ENCODE measurements at regions not wholly inside any gene's neighbourhood (a gene's known extent, or its start where the extent isn't known, plus 50 kb on each side); places are given as distances from the start of the nearest gene placed in this dataset.

GRCh38 chr1:30345491-30346130 lies 377.8 kb downstream of the MATN1 start:
- no peak for DNase-seq

- DNase-seq = no peak
Observed at GRCh38 chr1:30343562-30343961, 379.8 kb downstream of the MATN1 start.

- DNase-seq = no peak
Observed at GRCh38 chr1:30342535-30343141, 380.7 kb downstream of the MATN1 start.

GRCh38 chr1:30340934-30341333 lies 382.5 kb downstream of the MATN1 start:
- DNase-seq = no peak

- no peak for DNase-seq
Observed at GRCh38 chr1:30339866-30340265, 383.5 kb downstream of the MATN1 start.

DNA sequence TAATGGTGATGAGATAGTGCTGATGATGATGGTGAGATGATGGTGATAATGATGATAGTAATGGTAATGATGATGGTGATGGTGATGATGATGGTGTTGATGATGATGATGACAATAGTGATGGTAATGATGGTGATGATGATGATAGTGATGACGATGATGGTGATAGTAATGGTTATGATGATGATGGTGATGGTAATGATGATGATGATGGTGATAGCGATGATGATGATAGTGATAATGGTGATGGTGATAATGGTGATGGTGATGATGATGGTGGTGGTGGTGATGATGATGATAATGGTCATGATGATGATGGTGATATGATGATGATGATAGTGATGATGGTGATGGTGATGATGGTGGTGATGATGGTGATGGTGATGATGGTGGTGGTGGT lies 384.6 kb downstream of the MATN1 start:
- no peak for DNase-seq

GRCh38 chr1:30337324-30337620 lies 386.1 kb downstream of the MATN1 start:
- no peak for DNase-seq

- DNase-seq = no peak
Observed at GRCh38 chr1:30336550-30337323, 386.6 kb downstream of the MATN1 start.

- no peak for DNase-seq
Observed at GRCh38 chr1:30335997-30336390, 387.4 kb downstream of the MATN1 start.

GRCh38 chr1:30335389-30335996 lies 387.9 kb downstream of the MATN1 start:
- DNase-seq = no peak

GRCh38 chr1:30334767-30335166 lies 388.6 kb downstream of the MATN1 start:
- no peak for DNase-seq

- DNase-seq = no peak
Observed at GRCh38 chr1:30332116-30333094, 391.0 kb downstream of the MATN1 start.

DNA sequence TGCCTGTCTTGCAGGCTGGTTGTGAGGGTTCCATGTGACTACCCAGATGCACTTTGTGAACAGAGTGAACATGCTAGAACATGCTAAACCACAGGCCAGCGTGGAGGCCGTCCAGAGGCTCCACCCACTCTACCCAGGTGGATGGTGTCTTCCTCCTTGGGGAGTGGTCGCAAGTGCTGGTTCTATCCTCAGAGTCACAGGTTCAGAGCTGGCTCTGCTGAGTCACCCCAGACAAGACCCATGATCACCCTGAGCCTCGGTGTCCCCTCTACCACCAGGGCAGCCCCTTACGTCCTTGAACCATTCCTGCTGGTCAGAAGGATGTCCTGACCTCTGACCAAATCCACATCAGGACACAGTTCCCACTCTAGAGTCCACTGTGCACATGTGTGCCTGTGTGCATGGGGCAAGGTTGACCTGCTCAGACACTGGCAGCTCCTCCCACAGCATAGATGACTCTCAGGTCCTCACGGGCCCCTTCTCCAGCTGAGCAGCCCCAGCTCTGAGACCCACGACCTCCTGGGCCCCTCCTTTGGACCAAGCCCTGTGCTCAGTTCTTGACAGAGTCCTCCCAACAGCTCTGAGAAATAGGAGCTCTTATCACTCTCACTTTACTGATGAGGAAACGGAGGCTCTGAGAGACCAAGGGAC lies 391.8 kb downstream of the MATN1 start:
- DNase-seq = no peak

DNA sequence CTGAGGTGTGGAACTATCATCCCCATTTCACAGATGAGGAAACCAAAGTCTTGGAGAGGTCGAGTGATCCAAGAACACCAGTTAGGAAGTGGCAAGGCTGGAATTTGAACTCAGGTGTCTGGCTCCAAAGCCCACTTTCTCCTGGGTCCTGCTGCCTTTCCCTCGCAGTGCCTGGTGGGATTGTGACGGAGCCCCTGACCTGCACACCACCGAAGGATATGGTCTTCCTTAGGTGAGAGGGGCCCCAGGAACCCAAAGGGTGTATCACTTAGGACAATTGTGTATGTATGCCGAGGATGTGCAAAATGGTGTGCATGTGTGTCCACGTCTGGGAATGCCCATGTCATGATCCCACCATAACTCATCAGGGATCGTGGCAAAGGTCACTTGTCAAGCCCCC lies 392.7 kb downstream of the MATN1 start:
- DNase-seq = no peak

GRCh38 chr1:30329802-30330557 lies 393.4 kb downstream of the MATN1 start:
- no peak for DNase-seq

DNA sequence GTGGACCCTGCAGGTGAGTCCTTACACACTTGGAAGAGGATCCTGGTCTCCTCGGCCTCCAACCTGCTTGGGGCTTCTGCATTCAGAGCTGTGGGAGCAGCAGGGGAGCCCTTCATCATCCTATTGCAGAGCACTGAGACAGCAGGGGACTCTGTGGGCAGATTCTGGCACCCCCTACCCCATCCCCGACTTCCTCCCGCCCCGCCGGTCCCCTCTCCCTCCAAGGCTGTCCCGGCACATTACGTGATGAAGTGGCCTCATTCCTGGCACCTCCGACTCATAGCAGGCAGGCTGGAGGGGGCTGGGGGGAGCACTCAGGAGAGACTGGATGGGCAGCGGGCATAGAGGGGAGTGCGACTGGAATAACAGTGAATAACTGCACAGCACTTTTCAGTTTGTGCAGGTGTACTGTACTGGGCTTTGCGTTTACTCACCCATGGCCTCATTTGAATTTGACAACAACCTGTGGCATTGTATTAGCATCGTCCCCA lies 394.1 kb downstream of the MATN1 start:
- no peak for DNase-seq

DNA sequence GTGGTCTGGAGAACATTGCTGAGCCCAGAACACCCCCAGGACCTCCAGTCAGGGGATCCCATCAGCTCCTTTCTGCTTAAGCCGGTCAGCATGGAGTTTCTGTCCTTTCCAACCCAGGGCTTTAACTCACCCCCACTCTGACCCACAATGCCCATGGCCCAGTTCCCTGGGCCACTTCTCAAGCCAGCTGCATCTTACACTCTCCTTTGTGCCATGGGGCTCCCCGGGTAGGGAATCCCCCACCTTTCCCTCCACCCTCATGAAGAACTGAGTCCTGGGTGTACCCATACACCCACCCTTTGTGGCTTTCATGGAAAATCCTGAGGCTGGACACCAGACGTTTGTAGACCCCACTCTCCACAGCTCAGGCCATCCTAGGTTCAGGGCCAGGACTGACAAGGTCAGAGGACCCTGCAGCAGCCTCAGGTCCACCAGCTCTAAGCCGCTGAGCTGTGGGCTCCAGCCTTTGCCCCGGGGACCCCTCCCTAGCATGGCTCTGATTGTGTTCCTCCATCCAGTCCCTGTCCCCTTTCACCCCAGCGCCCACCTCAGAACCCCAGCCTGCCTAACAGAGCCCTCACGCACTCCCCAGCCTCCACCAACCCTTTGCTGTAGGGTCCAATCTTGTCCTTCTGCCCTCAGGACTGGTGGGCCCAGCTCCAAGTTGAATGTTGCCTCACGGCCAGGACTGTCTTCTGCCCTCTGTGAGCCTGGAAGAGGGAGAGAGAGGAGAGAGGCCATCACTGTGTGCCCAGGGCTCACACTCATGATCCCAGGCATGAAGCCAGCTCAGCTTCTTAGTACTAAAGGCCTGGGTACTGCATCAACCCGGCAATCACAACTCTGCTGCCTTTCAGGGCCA lies 394.8 kb downstream of the MATN1 start:
- DNase-seq = no peak

DNA sequence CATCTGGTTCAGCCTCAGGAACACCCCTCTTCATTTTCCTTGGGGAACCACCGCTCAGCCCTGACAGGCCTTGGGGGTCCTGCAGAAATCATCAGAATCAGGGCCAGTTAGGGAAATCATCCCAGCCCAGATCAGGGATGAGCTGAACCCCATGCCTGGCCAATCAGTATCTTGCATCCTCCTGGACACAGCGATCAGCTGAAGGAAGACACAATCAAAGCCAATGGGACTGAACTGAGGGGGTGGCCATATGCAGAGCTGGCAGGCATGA lies 395.4 kb downstream of the MATN1 start:
- no peak for DNase-seq

DNA sequence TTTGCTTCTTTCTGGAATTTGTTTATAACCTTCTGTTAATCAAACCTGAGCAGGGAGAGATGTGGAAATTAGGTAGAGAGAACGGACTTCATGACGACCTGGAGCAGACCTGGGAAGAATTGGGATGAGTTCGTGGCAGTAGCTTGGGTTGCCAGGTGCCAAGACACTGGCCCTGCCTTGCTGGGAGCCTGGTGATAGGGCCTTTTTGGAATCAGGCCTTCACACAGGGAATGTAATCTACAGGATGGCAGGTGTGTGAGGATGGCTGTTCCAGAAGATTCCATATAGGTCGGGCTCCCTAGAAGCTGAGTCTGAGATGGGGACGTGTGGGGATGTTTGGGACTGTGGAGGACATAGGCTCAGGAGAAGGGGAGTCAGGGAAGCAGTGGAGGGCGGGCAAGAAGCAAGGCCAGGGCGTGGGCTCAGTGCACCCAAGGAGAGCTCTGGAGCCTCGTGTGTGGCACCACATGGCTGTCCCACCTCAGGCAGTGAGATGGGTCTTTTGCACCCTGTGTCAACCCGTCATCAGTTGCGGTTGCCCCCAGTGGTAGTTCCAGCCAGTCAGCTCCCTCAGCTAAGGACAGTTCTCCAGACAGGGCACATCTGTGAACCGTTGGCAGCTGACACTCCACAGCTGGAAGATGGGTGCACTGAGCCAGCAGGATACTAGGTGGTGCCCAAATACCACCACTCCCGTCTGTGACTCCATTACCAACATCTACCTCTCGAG lies 395.9 kb downstream of the MATN1 start:
- DNase-seq = no peak

DNA sequence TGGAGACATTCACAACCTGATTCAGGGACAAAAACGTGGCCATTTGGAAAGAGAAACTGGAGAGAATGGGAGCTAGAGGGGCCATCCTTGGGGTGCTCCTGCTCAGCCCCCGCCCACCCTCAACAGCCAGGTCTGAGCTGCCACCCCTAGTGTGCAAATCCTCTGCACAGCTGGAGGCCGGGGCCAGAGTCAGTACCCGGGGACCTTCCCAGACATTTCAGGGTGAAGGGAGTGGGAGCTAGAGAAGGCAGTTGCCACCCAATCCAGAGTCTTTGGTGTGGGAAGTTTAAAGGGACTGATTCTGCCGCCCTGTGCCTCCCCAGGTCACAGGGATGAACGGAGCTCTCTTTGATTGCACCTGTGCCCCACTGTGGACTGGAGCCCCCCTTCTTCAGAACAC lies 397.4 kb downstream of the MATN1 start:
- DNase-seq = no peak

All from GDM1 (cell line).